CD4-positive, alpha-beta T cell treated with Interleukin-6 for 4 hours (primary cell): ENCODE measurements at regions not wholly inside any gene's neighbourhood (a gene's known extent, or its start where the extent isn't known, plus 50 kb on each side); places are given as distances from the start of the nearest gene placed in this dataset.
"Not testable (repeated sequence)": the region's sequence is repeated elsewhere in the genome, so short reads cannot be mapped to it uniquely, and the experiment has no call there.

Experiments used
- DNase-seq: peaks from one replicate; pipeline ENCODE4 v3.0.0-alpha.2; 2020; ENCODE audit warnings: mixed read lengths

- no peak for DNase-seq
Observed at GRCh38 chr16:79845033-79845733, 244.6 kb upstream of the MAF start.

GRCh38 chr16:79844603-79845002, 244.1 kb upstream of the MAF start:
- no peak for DNase-seq

DNA sequence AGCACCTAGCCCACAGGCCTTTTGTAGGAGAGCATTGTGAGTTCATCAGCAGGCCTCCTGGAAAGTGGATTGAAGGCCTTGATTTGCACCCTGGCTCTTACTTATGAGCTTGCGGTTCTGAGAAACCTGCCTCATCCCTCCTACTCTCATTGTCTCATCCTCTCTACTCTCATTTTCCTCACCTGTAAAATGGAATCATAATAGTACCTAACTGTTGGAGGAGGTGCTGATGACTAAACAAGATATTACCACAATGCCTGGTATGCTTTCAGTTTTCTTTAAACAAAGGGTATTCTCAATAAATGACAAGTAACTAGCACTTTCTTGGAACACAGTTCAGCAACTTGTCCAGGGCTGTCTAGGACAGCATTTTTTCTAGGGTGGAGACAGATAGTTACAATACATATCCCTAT, 243.1 kb upstream of the MAF start:
- DNase-seq, result no peak

DNA sequence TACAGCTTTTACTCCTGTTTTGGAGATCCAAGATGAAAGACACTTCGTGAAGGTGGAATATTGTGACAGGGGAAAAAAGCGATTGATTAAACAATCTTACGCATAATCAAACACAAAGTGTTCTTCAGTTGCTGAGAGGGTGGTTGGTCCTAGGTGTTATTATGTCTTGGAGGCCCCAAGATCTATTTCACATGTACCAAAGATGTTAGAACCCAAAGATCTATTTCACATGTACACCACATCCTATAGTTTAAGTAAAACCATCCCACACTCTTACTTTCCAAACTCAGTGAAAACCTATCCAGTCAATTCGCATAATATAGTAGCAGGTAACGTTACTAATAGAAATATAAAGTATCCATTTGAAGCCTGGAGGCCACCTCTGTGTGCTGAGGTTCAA, 242.6 kb upstream of the MAF start:
- DNase-seq, result no peak

DNA sequence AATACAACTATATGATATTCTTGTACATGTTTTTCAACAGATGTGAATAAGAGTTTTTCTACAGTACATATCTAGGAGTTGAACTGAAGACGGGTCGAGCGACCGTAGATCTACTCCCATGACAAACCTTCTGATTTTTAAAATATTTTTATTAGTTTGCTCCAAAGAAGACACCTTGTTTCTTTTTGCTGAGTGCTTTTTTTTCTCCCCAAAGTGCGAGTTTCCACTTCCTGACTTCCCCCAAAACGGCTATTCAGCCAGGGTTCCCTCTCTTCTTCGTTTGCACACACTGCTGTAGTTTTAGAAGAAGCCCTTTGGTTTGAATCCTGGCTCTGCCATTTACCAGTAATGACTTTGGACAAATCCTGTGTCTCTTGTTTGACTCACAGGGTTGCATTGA, 241.7 kb upstream of the MAF start:
- DNase-seq, result no peak

GRCh38 chr16:79839466-79840341, 239.2 kb upstream of the MAF start:
- DNase-seq, result no peak

- no peak for DNase-seq
Observed at GRCh38 chr16:79838496-79839259, 238.1 kb upstream of the MAF start.

DNA sequence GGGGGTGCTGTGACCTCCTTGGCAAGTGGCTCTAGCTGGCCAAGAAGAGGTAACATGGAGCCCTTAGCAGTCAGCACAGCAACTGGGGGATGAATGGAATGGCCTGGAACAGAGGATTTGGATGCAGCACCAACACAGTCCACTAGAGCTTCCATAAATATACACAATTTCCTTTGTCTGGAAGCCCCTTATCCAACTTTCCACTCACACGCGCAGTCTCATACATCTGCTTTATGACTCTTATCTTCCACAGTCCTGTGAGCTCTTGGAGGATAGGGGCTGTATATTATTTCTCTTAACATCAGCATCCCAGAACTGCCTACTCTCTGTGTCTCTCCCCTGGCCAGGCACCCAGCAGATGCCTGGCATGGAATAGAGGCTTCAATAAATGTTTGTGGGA, 235.6 kb upstream of the MAF start:
- DNase-seq, result no peak

GRCh38 chr16:79835194-79835593, 234.7 kb upstream of the MAF start:
- no peak for DNase-seq

DNA sequence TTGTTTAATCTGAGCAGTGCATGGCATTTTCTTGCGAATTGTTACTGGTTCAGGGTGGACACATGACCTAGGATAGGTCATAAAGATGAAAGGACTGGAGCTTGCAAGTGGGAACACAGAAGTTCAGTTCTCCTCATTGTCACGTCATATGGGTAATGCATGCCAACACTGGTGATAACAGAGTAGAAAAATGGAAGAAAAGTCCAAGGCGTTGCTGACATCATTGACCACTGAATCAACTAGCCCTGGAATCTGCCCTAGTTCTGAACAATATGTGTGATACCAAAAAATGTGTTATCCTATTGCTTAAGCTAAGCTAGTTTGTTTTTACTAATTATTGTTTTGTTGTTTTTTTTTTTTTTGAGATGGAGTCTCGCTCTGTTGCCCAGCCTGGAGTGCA, 234.2 kb upstream of the MAF start:
- DNase-seq, result no peak

DNA sequence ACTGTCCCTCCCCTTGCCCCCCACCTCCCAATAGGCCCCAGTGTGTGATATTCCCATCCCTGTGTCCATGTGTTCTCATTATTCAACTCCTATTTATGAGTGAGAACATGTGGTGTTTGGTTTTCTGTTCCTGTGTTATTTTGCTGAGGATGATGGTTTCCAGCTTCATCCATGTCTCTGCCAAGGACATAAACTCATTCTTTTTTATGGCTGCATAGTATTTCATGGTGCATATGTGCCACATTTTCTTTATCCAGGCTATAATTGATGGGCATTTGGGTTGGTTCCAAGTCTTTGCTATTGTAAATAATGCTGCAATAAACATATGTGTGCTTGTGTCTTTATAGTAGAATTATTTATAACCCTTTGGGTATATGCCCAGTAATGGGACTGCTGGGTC, 233.5 kb upstream of the MAF start:
- DNase-seq, result not testable (repeated sequence)

DNA sequence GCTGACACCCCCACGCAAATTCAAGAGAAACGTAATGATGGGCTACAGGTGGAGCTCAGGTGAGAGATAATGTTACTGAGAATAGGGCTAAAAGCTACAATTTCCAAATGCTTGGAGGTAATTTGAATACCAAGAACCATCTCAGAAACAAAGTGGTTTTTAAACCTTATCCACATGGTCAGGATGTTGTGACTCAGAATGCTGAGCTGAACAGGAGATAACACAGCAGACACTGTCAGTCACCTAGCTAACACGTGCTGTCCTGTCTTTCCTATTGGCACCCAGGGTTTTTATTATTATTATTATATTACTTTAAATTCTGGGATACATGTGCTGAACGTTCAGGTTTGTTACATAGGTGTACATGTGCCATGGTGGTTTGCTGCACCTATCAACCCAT, 233.0 kb upstream of the MAF start:
- no peak for DNase-seq

DNA sequence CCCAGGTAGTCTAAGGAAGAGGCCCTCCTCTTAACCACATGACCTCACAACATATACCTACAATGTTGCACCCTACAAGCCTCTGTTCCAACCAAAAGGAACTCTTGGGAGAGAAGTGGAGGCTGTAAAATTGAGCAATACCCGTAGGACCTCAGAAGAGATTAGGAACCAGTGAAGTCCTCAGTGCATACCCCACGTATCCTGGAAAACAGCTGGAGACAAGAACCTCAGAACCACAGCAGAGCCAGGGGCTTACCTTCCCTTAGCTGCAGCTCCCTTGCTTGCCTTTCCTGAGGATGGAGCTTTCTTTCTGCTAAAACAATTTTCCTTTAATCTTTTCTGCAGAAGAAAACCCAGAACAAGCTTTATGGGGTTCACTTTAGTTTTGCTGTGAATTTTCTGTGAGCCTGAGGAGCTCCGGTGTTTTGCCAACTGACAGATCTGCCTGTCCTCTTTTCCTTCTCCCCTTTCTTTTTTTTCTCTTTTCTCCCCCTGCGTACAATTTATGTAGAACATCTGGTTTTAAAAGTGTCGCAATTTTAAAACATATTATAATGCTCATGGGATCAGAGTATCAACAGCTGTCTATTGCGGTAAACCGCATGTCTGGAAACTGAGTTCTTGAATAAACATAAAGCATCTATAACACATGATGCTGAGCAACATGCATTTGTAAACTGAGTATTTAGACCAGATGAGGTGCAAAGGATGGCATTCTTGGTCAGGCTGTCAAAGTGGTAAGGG, 226.4 kb upstream of the MAF start:
- DNase-seq, result no peak

- DNase-seq, result no peak
Observed at GRCh38 chr16:79825002-79825401, 224.5 kb upstream of the MAF start.

DNA sequence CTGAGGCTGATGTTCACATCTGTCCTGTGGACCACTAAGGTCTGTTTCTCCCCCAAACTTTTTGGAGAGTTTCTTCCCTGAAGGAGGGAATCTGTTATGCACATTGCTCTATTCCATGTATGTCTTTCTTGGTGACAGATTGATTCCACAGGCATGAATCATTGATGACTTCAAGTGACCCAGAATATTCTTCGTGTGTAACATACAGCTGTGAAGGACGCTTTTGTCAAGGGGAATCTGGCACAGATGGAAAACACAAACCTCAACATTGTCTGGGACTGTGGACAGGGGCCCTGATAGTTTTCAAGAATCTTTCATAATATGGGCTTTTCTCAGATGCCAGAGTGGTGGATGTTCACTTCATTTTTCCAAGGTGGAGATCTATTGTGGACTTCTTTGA, 223.1 kb upstream of the MAF start:
- DNase-seq, result no peak

DNA sequence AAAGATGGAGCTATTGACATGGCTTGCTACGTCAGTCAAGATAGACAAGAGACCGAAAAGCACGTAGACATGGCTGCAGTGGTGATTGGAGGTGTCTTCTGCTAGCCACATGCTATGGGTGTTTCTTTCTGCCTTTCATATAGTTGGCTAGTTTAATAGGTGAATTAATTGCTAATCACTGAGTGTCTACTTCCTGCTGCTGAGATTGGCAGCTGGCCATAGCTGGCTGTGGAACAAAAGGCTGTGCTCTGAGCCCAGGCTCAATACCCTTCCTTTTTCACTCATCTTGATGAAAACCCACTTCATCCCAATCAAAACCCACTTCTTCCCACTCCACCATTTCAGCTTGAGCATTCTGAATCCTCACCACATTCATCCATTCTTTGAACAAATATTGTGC, 221.4 kb upstream of the MAF start:
- no peak for DNase-seq

- no peak for DNase-seq
Observed at GRCh38 chr16:79816081-79816497, 215.6 kb upstream of the MAF start.

GRCh38 chr16:79815049-79815448, 214.5 kb upstream of the MAF start:
- DNase-seq, result no peak

- no peak for DNase-seq
Observed at GRCh38 chr16:79814124-79814523, 213.6 kb upstream of the MAF start.

DNA sequence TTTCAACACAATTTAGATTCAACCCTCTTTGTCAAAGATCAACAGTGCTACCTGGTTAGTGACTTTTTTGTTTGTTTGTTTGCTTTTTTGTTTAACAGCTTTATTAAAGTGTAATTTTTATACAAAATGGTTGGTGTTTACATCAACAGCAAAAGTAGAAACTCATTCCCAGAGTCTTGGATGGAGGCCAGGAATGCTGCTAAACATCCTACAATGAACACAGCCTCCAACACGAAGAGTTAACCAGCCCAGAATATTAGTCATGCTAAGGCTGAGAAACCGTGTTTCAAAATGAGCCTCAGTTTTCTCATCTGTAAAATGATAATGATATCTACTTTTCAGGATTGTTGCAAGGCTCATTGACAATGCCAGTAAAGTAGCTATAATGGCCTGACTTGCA, 211.0 kb upstream of the MAF start:
- DNase-seq, result no peak

GRCh38 chr16:79810449-79811189, 210.1 kb upstream of the MAF start:
- no peak for DNase-seq

DNA sequence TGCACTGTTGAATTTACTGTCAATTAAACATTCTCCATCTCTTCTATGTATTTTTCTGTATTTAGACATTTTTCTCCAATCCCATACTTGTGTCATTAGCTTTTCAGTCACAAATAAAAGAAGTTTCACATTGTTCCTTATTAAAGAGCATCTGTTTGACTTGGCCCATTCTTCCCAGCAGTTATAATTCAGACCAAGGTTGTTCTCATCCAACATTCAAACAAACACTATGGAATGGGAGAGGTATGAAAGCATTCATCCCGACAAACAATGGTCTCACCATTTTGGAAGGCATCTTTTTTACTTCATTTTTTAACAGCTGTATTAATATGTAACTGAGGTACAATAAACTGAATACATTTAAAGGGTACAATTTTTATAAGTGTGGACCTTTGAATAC, 208.8 kb upstream of the MAF start:
- no peak for DNase-seq
